Nephron progenitor cell (in vitro differentiated cells): ENCODE measurements at regions not wholly inside any gene's neighbourhood (a gene's known extent, or its start where the extent isn't known, plus 50 kb on each side); places are given as distances from the start of the nearest gene placed in this dataset.

Source experiments
- DNase-seq: peaks from one replicate; pipeline ENCODE4 v3.0.0; 2021
- H3K27ac Mint-ChIP-seq: 2 replicates; pipeline ENCODE4 v1.8.0; 2021; ENCODE audit warnings: mild to moderate bottlenecking, moderate library complexity, mixed read lengths
- H3K27me3 Mint-ChIP-seq: 2 replicates; pipeline ENCODE4 v1.8.0; 2021; ENCODE audit warnings: mild to moderate bottlenecking, low read depth, mixed read lengths; ENCODE audit not compliant: poor library complexity
- H3K36me3 Mint-ChIP-seq: 2 replicates; pipeline ENCODE4 v1.8.0; 2021; ENCODE audit warnings: low read depth, mixed read lengths
- H3K4me1 Mint-ChIP-seq: 2 replicates; pipeline ENCODE4 v1.8.0; 2021; ENCODE audit warnings: mixed read lengths
- H3K4me3 Mint-ChIP-seq: 2 replicates; pipeline ENCODE4 v1.8.0; 2021; ENCODE audit warnings: mild to moderate bottlenecking, moderate library complexity, mixed read lengths
- H3K9me3 Mint-ChIP-seq: 2 replicates; pipeline ENCODE4 v1.8.0; 2021; ENCODE audit warnings: mild to moderate bottlenecking, moderate library complexity, mixed read lengths
- TF ChIP-seq, protein P1 (sequence below): fragments of 200-600 bp; sonication (generic); IDR thresholded peaks from 2 replicates; pipeline ENCODE4 v1.5.0; 2021; ENCODE audit warnings: antibody characterized with exemption

DNA sequence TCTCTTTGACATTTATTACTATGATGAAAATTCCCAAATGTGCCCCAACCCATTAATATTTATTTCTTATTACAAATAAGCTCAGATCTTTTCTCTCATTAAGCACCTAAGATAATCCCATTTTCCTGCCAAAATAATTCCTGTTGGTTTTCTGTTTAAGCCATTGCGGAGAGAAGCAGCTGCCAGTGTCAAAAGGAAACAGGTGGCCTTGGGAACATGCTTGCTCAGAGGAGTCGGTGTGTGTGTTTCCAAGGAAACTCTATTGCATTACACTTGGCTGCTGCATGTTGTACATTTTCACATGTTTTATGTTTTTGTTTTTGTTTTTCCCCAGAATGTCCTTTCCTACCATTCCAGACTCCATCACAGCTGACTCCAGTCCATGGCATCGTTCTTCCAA, 56.4 kb downstream of the CD24 start:
- DNase-seq: no peak
- H3K27me3 Mint-ChIP-seq: no peaks in the 10 kb centered on the region
- H3K4me1 Mint-ChIP-seq: peaks cover 7% of the 10 kb centered on the region
- H3K4me3 Mint-ChIP-seq: no peak overlapping the region
- peaks cover 12% of the 10 kb centered on the region for H3K9me3 Mint-ChIP-seq
- TF ChIP-seq, protein P1, sequence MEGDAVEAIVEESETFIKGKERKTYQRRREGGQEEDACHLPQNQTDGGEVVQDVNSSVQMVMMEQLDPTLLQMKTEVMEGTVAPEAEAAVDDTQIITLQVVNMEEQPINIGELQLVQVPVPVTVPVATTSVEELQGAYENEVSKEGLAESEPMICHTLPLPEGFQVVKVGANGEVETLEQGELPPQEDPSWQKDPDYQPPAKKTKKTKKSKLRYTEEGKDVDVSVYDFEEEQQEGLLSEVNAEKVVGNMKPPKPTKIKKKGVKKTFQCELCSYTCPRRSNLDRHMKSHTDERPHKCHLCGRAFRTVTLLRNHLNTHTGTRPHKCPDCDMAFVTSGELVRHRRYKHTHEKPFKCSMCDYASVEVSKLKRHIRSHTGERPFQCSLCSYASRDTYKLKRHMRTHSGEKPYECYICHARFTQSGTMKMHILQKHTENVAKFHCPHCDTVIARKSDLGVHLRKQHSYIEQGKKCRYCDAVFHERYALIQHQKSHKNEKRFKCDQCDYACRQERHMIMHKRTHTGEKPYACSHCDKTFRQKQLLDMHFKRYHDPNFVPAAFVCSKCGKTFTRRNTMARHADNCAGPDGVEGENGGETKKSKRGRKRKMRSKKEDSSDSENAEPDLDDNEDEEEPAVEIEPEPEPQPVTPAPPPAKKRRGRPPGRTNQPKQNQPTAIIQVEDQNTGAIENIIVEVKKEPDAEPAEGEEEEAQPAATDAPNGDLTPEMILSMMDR: no peak
- H3K36me3 Mint-ChIP-seq: no peaks in the 10 kb centered on the region
- H3K27ac Mint-ChIP-seq: no peak overlapping the region

GRCh38 chr6:106916891-106917290, 57.6 kb downstream of the CD24 start:
- DNase-seq: no peak

GRCh38 chr6:106913676-106914280, 60.8 kb downstream of the CD24 start:
- TF ChIP-seq, protein P1: no peak
- no peak for DNase-seq
- H3K27ac Mint-ChIP-seq: peak overlapping the region; percentile 17

More at GRCh38 chr6:106916891-106917290, 57.6 kb downstream of the CD24 start:
- Mint-ChIP-seq H3K4me1 (peaks cover 20% of the 10 kb centered on the region), H3K36me3 (no peaks in the 10 kb centered on the region), H3K4me3 (no peak overlapping the region), H3K27ac (no peak overlapping the region), H3K27me3 (no peaks in the 10 kb centered on the region), H3K9me3 (peaks cover 12% of the 10 kb centered on the region)
- TF ChIP-seq, protein P1: no peak

GRCh38 chr6:106913111-106913510, 61.4 kb downstream of the CD24 start:
- H3K9me3 Mint-ChIP-seq: peaks cover 26% of the 10 kb centered on the region
- no peak for DNase-seq
- TF ChIP-seq, protein P1: no peak
- H3K36me3 Mint-ChIP-seq: no peaks in the 10 kb centered on the region
- H3K27me3 Mint-ChIP-seq: no peaks in the 10 kb centered on the region
- H3K4me1 Mint-ChIP-seq: peaks cover 34% of the 10 kb centered on the region
- H3K4me3 Mint-ChIP-seq: no peak overlapping the region
- H3K27ac Mint-ChIP-seq: no peak overlapping the region

More at GRCh38 chr6:106913676-106914280, 60.8 kb downstream of the CD24 start:
- H3K9me3 Mint-ChIP-seq: peaks cover 26% of the 10 kb centered on the region
- H3K27me3 Mint-ChIP-seq: no peaks in the 10 kb centered on the region
- H3K4me1 Mint-ChIP-seq: peaks cover 30% of the 10 kb centered on the region
- H3K36me3 Mint-ChIP-seq: no peaks in the 10 kb centered on the region
- H3K4me3 Mint-ChIP-seq: no peak overlapping the region

GRCh38 chr6:106912091-106912490, 62.4 kb downstream of the CD24 start:
- Mint-ChIP-seq H3K4me3 (no peak overlapping the region), H3K9me3 (peaks cover 26% of the 10 kb centered on the region), H3K36me3 (no peaks in the 10 kb centered on the region), H3K27ac (no peak overlapping the region), H3K27me3 (no peaks in the 10 kb centered on the region), H3K4me1 (peaks cover 37% of the 10 kb centered on the region)
- TF ChIP-seq, protein P1: no peak
- no peak for DNase-seq
